AG09319 (cell line): ENCODE measurements at regions not wholly inside any gene's neighbourhood (a gene's known extent, or its start where the extent isn't known, plus 50 kb on each side); places are given as distances from the start of the nearest gene placed in this dataset.

ENCODE experiments used
- DNase-seq: peaks from one replicate; pipeline ENCODE4 v3.0.0-alpha.2; 2010; ENCODE audit warnings: low read depth; ENCODE audit errors: extremely low read depth
- TF ChIP-seq, protein P1 (sequence below): IDR thresholded peaks from 2 replicates; pipeline ENCODE4 v1.5.1; 2011; ENCODE audit warnings: low read depth, mild to moderate bottlenecking, inconsistent platforms, low read length, moderate library complexity

DNA sequence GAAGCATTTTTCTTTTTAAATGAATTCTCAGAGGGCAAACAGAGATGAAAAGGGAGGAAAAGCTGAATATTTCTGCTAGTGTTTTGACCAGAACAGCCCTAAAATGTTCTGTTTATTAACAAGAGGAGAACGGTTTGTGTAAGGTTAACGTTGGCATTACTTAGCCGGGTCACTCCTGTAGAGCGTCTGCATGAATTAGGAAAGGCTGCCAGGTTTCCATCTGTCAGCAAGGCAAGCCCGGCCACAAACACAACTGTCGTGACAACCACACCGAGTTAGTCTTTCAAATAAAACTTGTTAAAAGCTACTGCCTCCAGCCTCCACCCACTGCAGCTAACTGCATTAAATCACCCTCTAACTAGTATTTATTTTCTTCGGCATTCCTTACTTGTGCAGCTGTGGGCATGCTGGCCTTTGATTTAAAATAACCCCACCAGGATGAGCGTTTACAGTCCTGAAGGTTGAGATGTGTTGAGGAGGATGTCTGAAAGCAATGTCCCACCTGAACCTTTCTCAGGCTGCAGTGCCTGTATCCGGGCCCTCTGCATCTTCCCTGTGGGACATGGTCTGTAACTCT, 527.9 kb downstream of the FGF9 start:
- TF ChIP-seq, protein P1, sequence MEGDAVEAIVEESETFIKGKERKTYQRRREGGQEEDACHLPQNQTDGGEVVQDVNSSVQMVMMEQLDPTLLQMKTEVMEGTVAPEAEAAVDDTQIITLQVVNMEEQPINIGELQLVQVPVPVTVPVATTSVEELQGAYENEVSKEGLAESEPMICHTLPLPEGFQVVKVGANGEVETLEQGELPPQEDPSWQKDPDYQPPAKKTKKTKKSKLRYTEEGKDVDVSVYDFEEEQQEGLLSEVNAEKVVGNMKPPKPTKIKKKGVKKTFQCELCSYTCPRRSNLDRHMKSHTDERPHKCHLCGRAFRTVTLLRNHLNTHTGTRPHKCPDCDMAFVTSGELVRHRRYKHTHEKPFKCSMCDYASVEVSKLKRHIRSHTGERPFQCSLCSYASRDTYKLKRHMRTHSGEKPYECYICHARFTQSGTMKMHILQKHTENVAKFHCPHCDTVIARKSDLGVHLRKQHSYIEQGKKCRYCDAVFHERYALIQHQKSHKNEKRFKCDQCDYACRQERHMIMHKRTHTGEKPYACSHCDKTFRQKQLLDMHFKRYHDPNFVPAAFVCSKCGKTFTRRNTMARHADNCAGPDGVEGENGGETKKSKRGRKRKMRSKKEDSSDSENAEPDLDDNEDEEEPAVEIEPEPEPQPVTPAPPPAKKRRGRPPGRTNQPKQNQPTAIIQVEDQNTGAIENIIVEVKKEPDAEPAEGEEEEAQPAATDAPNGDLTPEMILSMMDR: no peak
- no peak for DNase-seq

DNA sequence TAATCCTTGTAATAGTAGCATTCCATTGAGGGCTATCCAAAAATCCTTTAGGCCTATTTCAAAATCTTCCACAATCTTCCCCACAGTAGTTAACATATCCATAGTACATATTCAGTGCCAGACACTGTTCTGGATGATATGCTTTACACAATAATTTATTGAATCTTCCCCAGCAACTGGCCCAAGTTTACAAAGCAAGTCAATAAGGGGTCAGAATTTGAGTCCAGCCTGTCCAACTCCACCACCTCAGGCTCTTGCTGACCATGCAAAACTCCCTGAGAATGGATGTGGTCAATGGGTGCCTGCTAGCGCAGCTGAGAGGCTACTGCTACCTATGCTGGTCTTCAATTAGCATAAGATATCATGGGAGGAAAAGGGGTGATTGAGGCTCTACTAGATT, 529.6 kb downstream of the FGF9 start:
- DNase-seq: no peak
- TF ChIP-seq, protein P1: no peak

DNA sequence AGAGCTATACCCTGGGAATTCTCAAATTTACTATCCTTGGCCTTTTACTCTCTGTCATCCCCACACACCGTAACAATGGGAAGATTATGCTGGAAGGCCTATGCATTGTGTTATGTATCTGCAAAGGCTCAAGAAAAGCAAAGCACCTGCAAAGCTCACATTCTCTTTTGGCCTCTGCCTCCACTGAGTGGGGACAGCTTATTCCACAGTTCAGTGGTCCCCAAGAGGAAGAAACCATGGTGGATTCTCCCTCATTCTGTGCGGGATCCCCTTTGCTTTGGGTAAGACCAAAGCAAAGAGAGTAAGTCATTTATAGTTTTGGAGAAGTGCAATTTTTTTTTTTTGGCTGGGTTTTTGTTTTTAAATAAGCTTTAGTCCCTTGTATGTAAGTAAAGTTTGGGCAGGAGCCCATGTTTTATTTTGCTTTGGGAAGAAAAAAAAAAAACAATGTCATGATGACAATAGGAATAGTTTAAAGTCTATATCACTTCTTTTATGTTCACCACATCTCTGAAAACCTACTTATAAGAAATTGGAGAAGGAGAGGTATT, 530.6 kb downstream of the FGF9 start:
- TF ChIP-seq, protein P1: no peak
- no peak for DNase-seq

DNA sequence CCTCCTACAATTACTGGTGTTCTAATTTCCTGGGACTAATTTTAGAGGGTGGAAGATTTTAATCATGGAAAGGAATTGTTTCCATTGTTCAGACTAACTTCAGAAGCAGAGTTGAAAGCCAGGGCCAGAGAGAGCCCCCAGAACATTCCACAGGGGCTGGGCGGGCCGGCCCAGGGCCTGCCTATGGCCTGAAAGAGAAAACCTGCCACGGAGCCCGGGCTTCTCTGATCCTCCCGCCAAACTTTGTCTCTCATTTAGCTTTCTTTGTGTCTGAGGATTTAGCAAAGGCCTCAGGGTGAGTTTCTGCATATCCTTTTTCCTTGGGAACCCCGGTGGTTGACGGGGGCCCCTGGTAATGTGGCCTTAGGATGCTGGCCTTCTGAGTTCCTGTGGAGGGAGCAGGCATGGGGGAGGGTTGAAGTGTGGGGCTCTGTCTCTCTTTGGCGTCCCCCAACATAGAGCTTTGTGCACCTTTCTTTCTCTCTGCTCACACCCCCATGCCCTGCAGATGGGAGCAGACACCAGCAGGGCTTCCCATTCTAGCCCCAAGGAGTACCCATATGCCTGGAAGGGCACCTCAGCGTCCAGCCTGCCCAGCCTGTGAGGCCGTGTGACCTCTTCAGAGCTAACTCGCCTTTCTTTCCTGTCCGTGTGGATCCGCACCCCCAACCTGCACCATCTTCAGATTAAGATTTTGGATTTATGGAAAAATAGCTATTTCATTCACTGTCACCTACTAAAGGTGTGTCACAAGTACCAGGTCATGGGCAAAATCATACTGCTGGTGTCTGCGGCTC, 539.5 kb downstream of the FGF9 start:
- TF ChIP-seq, protein P1: no peak
- no peak for DNase-seq

DNA sequence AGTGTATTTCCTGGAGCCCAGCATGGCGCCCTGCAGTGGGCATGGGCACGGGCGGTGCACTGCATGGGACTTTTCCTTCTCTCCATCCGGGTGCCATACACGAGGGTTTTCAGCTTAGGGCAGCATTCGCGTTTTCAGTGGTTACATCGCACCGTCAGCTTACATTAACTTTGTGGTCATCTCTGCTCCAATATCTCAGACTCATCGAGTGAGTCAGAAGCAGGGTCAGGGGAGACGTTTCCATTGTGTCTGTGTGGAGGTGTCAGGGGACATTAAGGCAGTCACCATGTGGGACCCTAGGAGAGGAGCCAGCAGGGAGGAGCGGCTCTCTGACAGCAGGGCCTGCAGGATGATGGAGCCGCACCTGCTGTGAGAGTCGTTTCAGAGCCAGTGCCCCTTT, 541.0 kb downstream of the FGF9 start:
- TF ChIP-seq, protein P1: no peak
- DNase-seq: no peak

DNA sequence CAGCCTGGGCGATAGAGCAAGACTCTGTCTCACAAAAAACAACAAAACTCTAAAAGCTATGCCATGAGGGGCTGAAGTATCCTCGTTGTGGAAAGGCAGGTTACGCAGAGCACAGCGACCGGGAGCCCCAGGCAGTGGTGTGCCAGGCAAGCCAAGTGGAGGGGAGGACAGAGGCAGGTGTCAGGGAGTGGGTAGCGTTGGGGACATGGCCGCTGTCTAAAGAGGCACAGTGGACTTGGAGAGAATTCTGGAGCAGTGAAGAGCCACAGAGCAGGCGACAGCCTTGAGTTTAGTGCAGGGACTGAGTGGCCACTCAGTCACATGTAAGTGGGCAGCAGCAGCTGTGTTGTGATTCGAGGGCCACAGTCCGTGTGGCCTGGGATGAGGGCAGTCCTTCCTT, 541.7 kb downstream of the FGF9 start:
- DNase-seq: no peak
- TF ChIP-seq, protein P1: no peak

DNA sequence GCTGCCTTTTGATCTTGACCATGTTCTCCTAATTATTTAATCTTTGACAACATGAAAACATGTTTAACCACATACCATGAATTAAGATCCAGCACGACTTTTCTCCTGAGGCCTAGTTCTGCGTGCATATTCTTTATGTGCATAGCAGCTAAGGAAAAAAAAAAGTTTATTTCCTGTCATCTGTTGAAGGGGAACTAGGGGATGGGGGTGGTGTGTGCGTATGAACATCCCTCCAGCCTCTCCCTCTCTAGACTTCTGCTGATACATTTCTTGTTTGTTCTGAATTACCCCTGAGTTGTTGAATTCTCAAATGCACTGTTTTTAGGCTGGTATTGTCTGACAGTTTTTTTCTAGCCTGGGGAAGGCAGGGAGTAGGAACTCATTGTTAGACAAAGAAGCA, 543.3 kb downstream of the FGF9 start:
- TF ChIP-seq, protein P1: no peak
- no peak for DNase-seq
